Rectal smooth muscle tissue (tissue), 1 donor: ENCODE measurements at regions not wholly inside any gene's neighbourhood (a gene's known extent, or its start where the extent isn't known, plus 50 kb on each side); places are given as distances from the start of the nearest gene placed in this dataset.

Source experiments
- H3K27ac ChIP-seq: one replicate; pipeline ENCODE4 v1.7.0; 2013; ENCODE audit warnings: low read depth, low read length, inconsistent platforms
- H3K27me3 ChIP-seq: one replicate; pipeline ENCODE4 v1.7.0; 2013; ENCODE audit warnings: low read length; ENCODE audit not compliant: control insufficient read depth, insufficient read depth
- H3K36me3 ChIP-seq: one replicate; pipeline ENCODE4 v1.7.0; 2013; ENCODE audit warnings: low read length; ENCODE audit not compliant: control insufficient read depth, insufficient read depth
- H3K4me1 ChIP-seq: one replicate; pipeline ENCODE4 v1.7.0; 2013; ENCODE audit warnings: low read length; ENCODE audit not compliant: control insufficient read depth, insufficient read depth
- H3K4me3 ChIP-seq: one replicate; pipeline ENCODE4 v1.7.0; 2013; ENCODE audit warnings: low read length
- H3K9ac ChIP-seq: one replicate; pipeline ENCODE4 v1.7.0; 2013; ENCODE audit warnings: low read length

- Histone ChIP-seq H3K36me3 (no peaks in the 10 kb centered on the region), H3K9ac (no peak overlapping the region), H3K4me3 (no peak overlapping the region), H3K4me1 (peaks cover 2% of the 10 kb centered on the region), H3K27ac (peak overlapping the region; percentile 32), H3K27me3 (no peaks in the 10 kb centered on the region)
Measured at GRCh38 chrX:149313871-149314371, 191.2 kb downstream of the IDS start.

GRCh38 chrX:149312988-149313387, 192.1 kb downstream of the IDS start:
- no peaks in the 10 kb centered on the region for H3K27me3 ChIP-seq
- no peak overlapping the region for H3K9ac ChIP-seq

GRCh38 chrX:149312097-149312496, 193.0 kb downstream of the IDS start:
- no peaks in the 10 kb centered on the region for H3K36me3 ChIP-seq

More at GRCh38 chrX:149312988-149313387, 192.1 kb downstream of the IDS start:
- Histone ChIP-seq H3K4me3 (no peak overlapping the region), H3K4me1 (peaks cover 2% of the 10 kb centered on the region), H3K36me3 (no peaks in the 10 kb centered on the region), H3K27ac (no peak overlapping the region)

GRCh38 chrX:149302705-149303104, 202.4 kb downstream of the IDS start:
- Histone ChIP-seq H3K27ac (no peak overlapping the region), H3K9ac (no peak overlapping the region), H3K27me3 (no peaks in the 10 kb centered on the region), H3K4me1 (no peaks in the 10 kb centered on the region), H3K36me3 (no peaks in the 10 kb centered on the region), H3K4me3 (no peak overlapping the region)

More at GRCh38 chrX:149312097-149312496, 193.0 kb downstream of the IDS start:
- no peak overlapping the region for H3K27ac ChIP-seq
- no peak overlapping the region for H3K9ac ChIP-seq
- no peaks in the 10 kb centered on the region for H3K27me3 ChIP-seq
- peaks cover 2% of the 10 kb centered on the region for H3K4me1 ChIP-seq
- H3K4me3 ChIP-seq = no peak overlapping the region

- no peak overlapping the region for H3K9ac ChIP-seq
- H3K27ac ChIP-seq = no peak overlapping the region
- no peaks in the 10 kb centered on the region for H3K36me3 ChIP-seq
- H3K4me1 ChIP-seq = no peaks in the 10 kb centered on the region
- no peak overlapping the region for H3K4me3 ChIP-seq
- no peaks in the 10 kb centered on the region for H3K27me3 ChIP-seq
Measured at GRCh38 chrX:149298111-149298510, 207.0 kb downstream of the IDS start.

- H3K27ac ChIP-seq = no peak overlapping the region
- no peak overlapping the region for H3K9ac ChIP-seq
- H3K36me3 ChIP-seq = no peaks in the 10 kb centered on the region
- no peaks in the 10 kb centered on the region for H3K4me1 ChIP-seq
- H3K4me3 ChIP-seq = no peak overlapping the region
- H3K27me3 ChIP-seq = no peaks in the 10 kb centered on the region
Measured at GRCh38 chrX:149296092-149296491, 209.0 kb downstream of the IDS start.

- H3K9ac ChIP-seq = no peak overlapping the region
- no peak overlapping the region for H3K4me3 ChIP-seq
- no peaks in the 10 kb centered on the region for H3K36me3 ChIP-seq
- no peaks in the 10 kb centered on the region for H3K27me3 ChIP-seq
- H3K4me1 ChIP-seq = no peaks in the 10 kb centered on the region
- H3K27ac ChIP-seq = no peak overlapping the region
Measured at GRCh38 chrX:149286940-149287349, 218.2 kb downstream of the IDS start.

- H3K4me3 ChIP-seq = no peak overlapping the region
- no peaks in the 10 kb centered on the region for H3K4me1 ChIP-seq
- H3K27me3 ChIP-seq = no peaks in the 10 kb centered on the region
- H3K27ac ChIP-seq = no peak overlapping the region
- no peak overlapping the region for H3K9ac ChIP-seq
- no peaks in the 10 kb centered on the region for H3K36me3 ChIP-seq
Measured at GRCh38 chrX:149284616-149285015, 220.5 kb downstream of the IDS start.

- no peak overlapping the region for H3K4me3 ChIP-seq
- no peaks in the 10 kb centered on the region for H3K4me1 ChIP-seq
- no peak overlapping the region for H3K27ac ChIP-seq
- no peaks in the 10 kb centered on the region for H3K36me3 ChIP-seq
- H3K27me3 ChIP-seq = no peaks in the 10 kb centered on the region
- no peak overlapping the region for H3K9ac ChIP-seq
Measured at GRCh38 chrX:149283853-149284252, 221.3 kb downstream of the IDS start.

GRCh38 chrX:149282909-149283308, 222.2 kb downstream of the IDS start:
- Histone ChIP-seq H3K36me3 (no peaks in the 10 kb centered on the region), H3K27ac (no peak overlapping the region), H3K27me3 (no peaks in the 10 kb centered on the region), H3K4me1 (no peaks in the 10 kb centered on the region), H3K4me3 (no peak overlapping the region), H3K9ac (no peak overlapping the region)

- no peak overlapping the region for H3K9ac ChIP-seq
- H3K4me3 ChIP-seq = no peak overlapping the region
- H3K36me3 ChIP-seq = no peaks in the 10 kb centered on the region
- H3K4me1 ChIP-seq = no peaks in the 10 kb centered on the region
- H3K27me3 ChIP-seq = no peaks in the 10 kb centered on the region
- H3K27ac ChIP-seq = no peak overlapping the region
Measured at GRCh38 chrX:149280011-149280410, 225.1 kb downstream of the IDS start.

GRCh38 chrX:149275836-149276235, 229.3 kb downstream of the IDS start:
- H3K4me3 ChIP-seq = no peak overlapping the region
- no peaks in the 10 kb centered on the region for H3K36me3 ChIP-seq
- no peaks in the 10 kb centered on the region for H3K4me1 ChIP-seq
- H3K27me3 ChIP-seq = no peaks in the 10 kb centered on the region
- H3K27ac ChIP-seq = no peak overlapping the region
- H3K9ac ChIP-seq = no peak overlapping the region

- Histone ChIP-seq H3K36me3 (no peaks in the 10 kb centered on the region), H3K27ac (no peak overlapping the region), H3K4me1 (no peaks in the 10 kb centered on the region), H3K27me3 (no peaks in the 10 kb centered on the region), H3K9ac (no peak overlapping the region), H3K4me3 (no peak overlapping the region)
Measured at GRCh38 chrX:149274516-149275105, 230.5 kb downstream of the IDS start.
